Gastroesophageal sphincter (tissue), 4 donors: ENCODE measurements at regions not wholly inside any gene's neighbourhood (a gene's known extent, or its start where the extent isn't known, plus 50 kb on each side); places are given as distances from the start of the nearest gene placed in this dataset.

ENCODE experiments used
- ATAC-seq: fragments of 150-250 bp; one replicate; pipeline ENCODE4 v1.9.1; 2016; ENCODE audit warnings: mild to moderate bottlenecking, moderate library complexity
- H3K27ac ChIP-seq, 4 donors: fragments of 200-600 bp; sonication (generic) in 3 of 4; 1 replicate in 3 of 4; 2 replicates in 1 of 4; pipeline ENCODE4 v1.5.1; 2016 to 2019
- H3K27me3 ChIP-seq: fragments of 200-600 bp; sonication (generic); one replicate; pipeline ENCODE4 v1.5.1; 2019
- H3K36me3 ChIP-seq, 2 donors: fragments of 200-600 bp; sonication (generic); one replicate each; pipeline ENCODE4 v1.5.1; 2019; ENCODE audit warnings: control low read depth in 1 of 2
- H3K4me1 ChIP-seq, 3 donors: fragments of 200-600 bp; sonication (generic); 1 replicate in 2 of 3; 2 replicates in 1 of 3; pipeline ENCODE4 v1.5.1; 2016 to 2019; ENCODE audit warnings: control low read depth in 2 of 3
- H3K4me3 ChIP-seq, 2 donors: fragments of 200-600 bp; sonication (generic); one replicate each; pipeline ENCODE4 v1.5.1; 2019; ENCODE audit warnings: mild to moderate bottlenecking in 1 of 2, moderate library complexity in 1 of 2
- H3K9me3 ChIP-seq, 3 donors: fragments of 200-600 bp; sonication (generic); one replicate each; pipeline ENCODE4 v1.5.1; 2017 to 2019; ENCODE audit warnings: control low read depth in 2 of 3
- EP300 ChIP-seq: sonication (generic); formaldehyde crosslinking; IDR thresholded peaks from one replicate; pipeline ENCODE4 v1.6.1; 2017; ENCODE audit warnings: antibody characterized with exemption, mild to moderate bottlenecking
- POLR2A ChIP-seq, 2 donors: fragments of 450-650 bp; IDR thresholded peaks; one replicate each; pipeline ENCODE4 v1.6.1; 2017; ENCODE audit warnings: antibody characterized with exemption in 2 of 2, mild to moderate bottlenecking in 2 of 2, moderate library complexity in 1 of 2
- POLR2AphosphoS5 ChIP-seq: sonication (generic); formaldehyde crosslinking; IDR thresholded peaks from one replicate; pipeline ENCODE4 v1.6.1; 2017; ENCODE audit warnings: antibody characterized with exemption
- WGBS, 2 donors: methylation state at CpG; one replicate each; pipeline ENCODE4 v1.1.5; 2018; ENCODE audit warnings: low coverage in 1 of 2; 5-methylcytosine and 5-hydroxymethylcytosine counted together
- TF ChIP-seq, protein P1 (sequence below), 4 experiments: fragments of 200-600 bp in 2 of 4; fragments of 450-650 bp in 2 of 4; sonication (generic) in 1 of 4; IDR thresholded peaks; one replicate each; pipeline ENCODE4 v1.5.1; 2017 to 2019; ENCODE audit warnings: antibody characterized with exemption in 4 of 4, mild to moderate bottlenecking in 2 of 4, moderate library complexity in 2 of 4

DNA sequence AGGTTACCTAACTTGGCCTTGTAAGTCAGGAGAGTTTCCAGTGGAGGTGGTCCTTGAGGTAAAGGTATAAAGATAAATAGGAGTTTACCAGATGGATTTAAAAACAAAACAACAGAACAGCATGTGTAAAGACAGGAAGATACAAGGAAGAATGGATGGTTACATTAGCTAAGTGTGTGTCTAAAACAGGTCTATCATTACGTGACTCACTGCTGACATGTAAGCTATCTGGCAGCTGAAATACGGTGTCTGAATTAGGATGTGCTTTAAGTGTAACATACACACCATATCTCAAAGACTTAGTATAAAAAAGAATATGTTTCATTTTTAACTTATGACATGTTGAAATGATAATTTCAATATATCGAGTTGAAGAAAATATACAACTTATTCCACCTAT is 405.1 kb upstream of the ADAMTSL1 start:
- TF ChIP-seq POLR2AphosphoS5 (no peak), POLR2A (IDR thresholded peaks at IDR 0.05) (no peak), EP300 (no peak)
- TF ChIP-seq, protein P1, sequence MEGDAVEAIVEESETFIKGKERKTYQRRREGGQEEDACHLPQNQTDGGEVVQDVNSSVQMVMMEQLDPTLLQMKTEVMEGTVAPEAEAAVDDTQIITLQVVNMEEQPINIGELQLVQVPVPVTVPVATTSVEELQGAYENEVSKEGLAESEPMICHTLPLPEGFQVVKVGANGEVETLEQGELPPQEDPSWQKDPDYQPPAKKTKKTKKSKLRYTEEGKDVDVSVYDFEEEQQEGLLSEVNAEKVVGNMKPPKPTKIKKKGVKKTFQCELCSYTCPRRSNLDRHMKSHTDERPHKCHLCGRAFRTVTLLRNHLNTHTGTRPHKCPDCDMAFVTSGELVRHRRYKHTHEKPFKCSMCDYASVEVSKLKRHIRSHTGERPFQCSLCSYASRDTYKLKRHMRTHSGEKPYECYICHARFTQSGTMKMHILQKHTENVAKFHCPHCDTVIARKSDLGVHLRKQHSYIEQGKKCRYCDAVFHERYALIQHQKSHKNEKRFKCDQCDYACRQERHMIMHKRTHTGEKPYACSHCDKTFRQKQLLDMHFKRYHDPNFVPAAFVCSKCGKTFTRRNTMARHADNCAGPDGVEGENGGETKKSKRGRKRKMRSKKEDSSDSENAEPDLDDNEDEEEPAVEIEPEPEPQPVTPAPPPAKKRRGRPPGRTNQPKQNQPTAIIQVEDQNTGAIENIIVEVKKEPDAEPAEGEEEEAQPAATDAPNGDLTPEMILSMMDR (IDR thresholded peaks at IDR 0.05), result no peak
- Histone ChIP-seq H3K27me3 (no peaks in the 10 kb centered on the region), H3K27ac (peak overlapping the region in 1 of 4 donors; percentile 11), H3K4me3 (no peak overlapping the region), H3K9me3 (no peaks in the 10 kb centered on the region), H3K36me3 (no peaks in the 10 kb centered on the region), H3K4me1 (peaks cover 0 to 46% (median 0%) of the 10 kb centered on the region in 3 donors)
- ATAC-seq, result no peak
- WGBS, 2 donors, result 63 to 83% methylated on average over 3 of the region's 3 CpGs

DNA sequence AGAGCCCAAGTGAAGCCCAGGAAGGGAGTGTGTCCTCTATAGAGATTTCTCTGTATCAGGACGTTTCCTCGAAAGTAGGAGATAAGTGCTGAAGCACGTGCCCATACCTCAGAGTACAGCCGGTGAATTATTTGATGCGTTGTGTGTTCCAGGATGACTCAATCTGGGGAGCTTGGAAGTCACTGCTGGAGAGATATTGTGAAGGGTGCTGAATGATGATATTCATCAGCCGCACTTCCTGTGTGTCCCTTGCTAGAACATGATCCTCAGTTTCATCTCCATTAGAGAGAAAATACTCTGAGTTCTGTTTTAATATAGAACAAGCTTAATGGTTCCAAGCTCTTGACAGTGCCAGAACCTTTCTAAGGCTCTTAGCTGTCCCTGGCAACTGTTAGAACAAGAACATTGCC is 402.3 kb upstream of the ADAMTSL1 start:
- Histone ChIP-seq H3K4me1 (peaks cover 0 to 56% (median 12%) of the 10 kb centered on the region in 3 donors), H3K9me3 (no peaks in the 10 kb centered on the region), H3K4me3 (no peak overlapping the region), H3K27ac (peak overlapping the region; percentile 47 to 78 (median 66)), H3K27me3 (no peaks in the 10 kb centered on the region), H3K36me3 (no peaks in the 10 kb centered on the region)
- TF ChIP-seq POLR2AphosphoS5 (no peak), POLR2A (IDR thresholded peaks at IDR 0.05) (no peak), EP300 (no peak)
- TF ChIP-seq, protein P1 (IDR thresholded peaks at IDR 0.05), result no peak
- 28 to 37% methylated on average over 5 to 6 of the region's 6 CpGs for WGBS, 2 donors
- ATAC-seq, result peak; percentile 79

DNA sequence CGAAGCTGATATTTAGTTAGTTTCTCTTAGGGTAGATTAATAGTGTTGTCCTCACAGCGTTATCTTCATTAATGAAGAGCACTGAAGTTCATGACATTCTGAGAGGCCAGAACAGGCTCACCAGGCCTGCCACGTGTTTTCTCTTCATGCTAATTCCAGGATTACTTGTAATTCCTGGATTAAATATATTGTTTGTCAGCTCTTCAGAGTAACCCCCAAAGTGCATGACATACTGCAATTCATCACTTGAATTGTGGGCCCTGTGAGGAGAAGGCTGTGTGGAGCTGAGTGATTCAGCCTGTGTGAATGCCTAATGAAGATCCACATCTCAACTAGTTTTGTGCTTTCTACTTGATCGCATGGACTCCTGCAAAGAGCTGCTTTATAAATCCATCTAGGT is 401.0 kb upstream of the ADAMTSL1 start:
- Histone ChIP-seq H3K4me1 (peaks cover 0 to 63% (median 12%) of the 10 kb centered on the region in 3 donors), H3K9me3 (no peaks in the 10 kb centered on the region), H3K27ac (peak overlapping the region in 3 of 4 donors; percentile 62 to 78 (median 70)), H3K4me3 (no peak overlapping the region), H3K27me3 (no peaks in the 10 kb centered on the region), H3K36me3 (no peaks in the 10 kb centered on the region)
- no peak for ATAC-seq
- TF ChIP-seq POLR2AphosphoS5 (no peak), POLR2A (IDR thresholded peaks at IDR 0.05) (no peak), EP300 (no peak)
- TF ChIP-seq, protein P1 (IDR thresholded peaks at IDR 0.05), result no peak
- 60 to 89% methylated on average over 3 to 4 of the region's 4 CpGs for WGBS, 2 donors

DNA sequence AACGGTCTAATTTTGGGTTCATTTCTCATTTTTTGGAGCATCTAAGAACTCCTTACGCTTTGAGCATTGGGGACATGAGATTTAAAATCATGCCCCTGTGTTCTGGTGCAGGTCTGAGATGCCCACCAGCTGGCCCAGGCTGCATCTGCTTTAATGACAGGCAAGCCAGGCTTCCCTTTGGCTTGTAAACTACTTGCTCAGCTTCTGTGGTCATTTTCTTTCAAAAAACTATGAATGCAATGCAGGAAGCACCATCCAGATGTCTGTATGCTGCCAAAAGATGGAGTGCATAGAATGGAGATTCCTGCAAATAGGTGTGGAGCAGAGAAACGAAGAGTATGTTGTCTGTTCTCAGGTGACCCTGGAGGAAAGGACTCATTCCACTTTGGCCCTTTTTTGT is 399.9 kb upstream of the ADAMTSL1 start:
- TF ChIP-seq POLR2A (IDR thresholded peaks at IDR 0.05), result no peak
- no peak for TF ChIP-seq EP300
- TF ChIP-seq, protein P1 (IDR thresholded peaks at IDR 0.05), result no peak
- TF ChIP-seq POLR2AphosphoS5, result no peak
- ATAC-seq, result no peak
- no peak overlapping the region for H3K4me3 ChIP-seq
- H3K27ac ChIP-seq, result peak overlapping the region in 3 of 4 donors; percentile 47 to 70 (median 62)
- no peaks in the 10 kb centered on the region for H3K9me3 ChIP-seq
- H3K27me3 ChIP-seq, result no peaks in the 10 kb centered on the region
- H3K4me1 ChIP-seq, result peaks cover 0 to 66% (median 12%) of the 10 kb centered on the region in 3 donors
- no peaks in the 10 kb centered on the region for H3K36me3 ChIP-seq
- 33 to 34% methylated on average over 3 of the region's 3 CpGs for WGBS, 2 donors

DNA sequence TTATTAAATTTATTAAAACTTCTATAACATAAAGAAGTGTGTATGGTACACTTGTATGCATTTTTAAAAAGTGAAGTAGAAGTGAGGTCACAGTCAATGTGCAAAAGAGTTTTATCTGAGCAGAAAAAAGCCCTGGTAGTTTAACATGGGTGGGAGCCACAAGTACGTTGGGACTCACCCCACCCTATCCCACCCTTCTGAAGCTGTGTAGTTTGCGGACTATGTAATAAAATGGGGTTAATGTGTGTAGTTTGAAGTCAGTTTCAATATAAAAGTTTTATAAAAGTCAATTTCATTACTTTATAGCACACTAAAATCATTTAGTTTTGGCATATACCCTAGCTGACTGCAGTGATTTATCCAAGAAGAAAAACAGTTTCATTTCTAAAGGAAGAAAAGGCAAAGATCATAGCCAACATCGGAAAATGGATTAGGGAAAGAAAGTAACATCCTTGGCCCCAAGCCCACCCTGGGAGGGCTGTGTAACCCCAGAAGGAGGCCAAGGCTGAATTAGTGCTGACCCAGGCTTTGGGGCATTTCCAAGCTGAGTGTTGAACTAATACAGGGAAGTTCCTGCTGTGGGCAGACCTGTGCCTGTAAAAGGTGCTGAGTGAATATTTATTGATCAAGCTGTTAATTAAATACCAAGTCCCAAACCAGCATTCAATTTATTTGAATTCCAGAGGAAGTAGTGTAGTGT is 398.6 kb upstream of the ADAMTSL1 start:
- Histone ChIP-seq H3K9me3 (no peaks in the 10 kb centered on the region), H3K36me3 (no peaks in the 10 kb centered on the region), H3K27ac (peak overlapping the region; percentile 32 to 73 (median 40)), H3K4me1 (peaks cover 0 to 65% (median 12%) of the 10 kb centered on the region in 3 donors), H3K4me3 (no peak overlapping the region), H3K27me3 (no peaks in the 10 kb centered on the region)
- TF ChIP-seq POLR2AphosphoS5, result no peak
- TF ChIP-seq POLR2A (IDR thresholded peaks at IDR 0.05), result no peak
- ATAC-seq, result no peak
- 40 to 46% methylated on average over 3 of the region's 3 CpGs for WGBS, 2 donors
